ENCODE measurements at regions not wholly inside any gene's neighbourhood (a gene's known extent, or its start where the extent isn't known, plus 50 kb on each side); places are given as distances from the start of the nearest gene placed in this dataset.

DNA sequence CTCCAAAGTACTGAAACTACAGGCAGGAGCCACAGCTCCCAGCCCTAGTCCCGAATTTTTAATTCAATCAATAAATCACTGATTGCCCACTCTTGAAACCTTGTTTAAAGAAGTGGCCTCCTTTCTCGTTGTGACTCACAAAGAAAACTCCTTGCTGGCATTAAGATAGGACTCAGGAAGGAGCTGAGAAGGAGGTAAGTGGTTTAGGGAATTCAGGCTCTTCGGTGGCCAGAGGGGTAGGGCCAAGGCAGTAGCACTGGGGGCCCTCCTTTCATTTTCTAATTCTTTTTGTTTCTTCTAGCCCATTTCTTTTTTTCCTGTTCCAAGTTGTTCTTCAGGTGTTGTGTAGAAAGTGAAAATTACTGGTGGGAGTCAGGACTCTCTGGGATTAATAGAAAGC is 86.2 kb upstream of the OR9Q1 start:
- no peak for TF ChIP-seq EZH2 (IDR thresholded peaks at IDR 0.05; ENCODE audit: insufficient read depth, poor library complexity, severe bottlenecking)
- no peak for TF ChIP-seq EZH2phosphoT487 (IDR thresholded peaks at IDR 0.05; ENCODE audit: insufficient read depth, low read depth)

Measured in GM23248 (cell line).